G401 (cell line): ENCODE measurements at regions not wholly inside any gene's neighbourhood (a gene's known extent, or its start where the extent isn't known, plus 50 kb on each side); places are given as distances from the start of the nearest gene placed in this dataset.

Experiments used
- DNase-seq: peaks from one replicate; pipeline ENCODE4 v3.0.0-alpha.2; 2015; ENCODE audit warnings: low spot score
- in situ Hi-C: cut with HindIII; loops from 2 replicates; pipeline ENCODE4 v1.10.0; 2016; ENCODE audit warnings: low sequenced_read_pairs, mixed read lengths

- in situ Hi-C loops, result no loop called here
- DNase-seq, result no peak
These were observed 405.3 kb downstream of the TLE4 start for GRCh38 chr9:79977074-79977435.

GRCh38 chr9:79976257-79977073 is 404.7 kb downstream of the TLE4 start:
- DNase-seq, result no peak
- in situ Hi-C loops, result no loop called here

- no peak for DNase-seq
- in situ Hi-C loops, result no loop called here
These were observed 404.0 kb downstream of the TLE4 start for GRCh38 chr9:79975621-79976256.

- DNase-seq, result no peak
- in situ Hi-C loops, result no loop called here
These were observed 403.1 kb downstream of the TLE4 start for GRCh38 chr9:79974806-79975422.

GRCh38 chr9:79973627-79974026 is 401.9 kb downstream of the TLE4 start:
- in situ Hi-C loops, result no loop called here
- DNase-seq, result no peak

GRCh38 chr9:79970146-79970425 is 398.3 kb downstream of the TLE4 start:
- in situ Hi-C loops, result no loop called here
- no peak for DNase-seq

- in situ Hi-C loops, result no loop called here
- DNase-seq, result no peak
These were observed 397.8 kb downstream of the TLE4 start for GRCh38 chr9:79969393-79970145.

GRCh38 chr9:79968533-79968932 is 396.8 kb downstream of the TLE4 start:
- DNase-seq, result no peak
- in situ Hi-C loops, result no loop called here

- in situ Hi-C loops, result no loop called here
- DNase-seq, result no peak
These were observed 391.1 kb downstream of the TLE4 start for GRCh38 chr9:79962836-79963235.

- in situ Hi-C loops, result no loop called here
- DNase-seq, result no peak
These were observed 390.4 kb downstream of the TLE4 start for GRCh38 chr9:79962150-79962549.

- no peak for DNase-seq
- in situ Hi-C loops, result no loop called here
These were observed 383.5 kb downstream of the TLE4 start for GRCh38 chr9:79955300-79955699.

GRCh38 chr9:79953908-79954307 is 382.1 kb downstream of the TLE4 start:
- in situ Hi-C loops, result no loop called here
- DNase-seq, result no peak

GRCh38 chr9:79952401-79952800 is 380.6 kb downstream of the TLE4 start:
- in situ Hi-C loops, result no loop called here

GRCh38 chr9:79946712-79947111 is 374.9 kb downstream of the TLE4 start:
- peak; percentile 84 for DNase-seq
- in situ Hi-C loops, result no loop called here

More at GRCh38 chr9:79952401-79952800, 380.6 kb downstream of the TLE4 start:
- DNase-seq, result no peak

- no peak for DNase-seq
- in situ Hi-C loops, result no loop called here
These were observed 373.7 kb downstream of the TLE4 start for GRCh38 chr9:79945495-79945894.

GRCh38 chr9:79945016-79945415 is 373.3 kb downstream of the TLE4 start:
- in situ Hi-C loops, result no loop called here
- no peak for DNase-seq

GRCh38 chr9:79940919-79941318 is 369.2 kb downstream of the TLE4 start:
- no peak for DNase-seq
- in situ Hi-C loops, result no loop called here

GRCh38 chr9:79939819-79940218 is 368.1 kb downstream of the TLE4 start:
- in situ Hi-C loops, result no loop called here
- DNase-seq, result peak; percentile 84

- in situ Hi-C loops, result no loop called here
- DNase-seq, result no peak
These were observed 364.6 kb downstream of the TLE4 start for GRCh38 chr9:79936336-79936735.

GRCh38 chr9:79929285-79929684 is 357.5 kb downstream of the TLE4 start:
- in situ Hi-C loops, result no loop called here
- no peak for DNase-seq
